Astrocyte (in vitro differentiated cells and primary cell): ENCODE measurements at regions not wholly inside any gene's neighbourhood (a gene's known extent, or its start where the extent isn't known, plus 50 kb on each side); places are given as distances from the start of the nearest gene placed in this dataset.

Experiments used
- DNase-seq: peaks from one replicate; pipeline ENCODE4 v3.0.0-alpha.2; 2010; ENCODE audit warnings: low read depth
- FAIRE-seq: peaks from 2 replicates; lab custom pipeline; 2011; peaks lifted over from hg19 to GRCh38; lab: Jason Lieb, UNC
- H2AFZ ChIP-seq: 2 replicates; pipeline ENCODE4 v1.6.0; 2012; ENCODE audit warnings: low read depth, low read length, inconsistent platforms
- H3K27ac ChIP-seq: 2 replicates; pipeline ENCODE4 v1.5.1; 2011; ENCODE audit warnings: low read depth, low read length, inconsistent platforms
- H3K27me3 ChIP-seq: 2 replicates; pipeline ENCODE4 v1.6.0; 2011; ENCODE audit warnings: low read length, inconsistent platforms; ENCODE audit not compliant: insufficient read depth
- H3K36me3 ChIP-seq: 2 replicates; pipeline ENCODE4 v1.5.1; 2011; ENCODE audit warnings: low read length, inconsistent platforms; ENCODE audit not compliant: insufficient read depth
- H3K4me1 ChIP-seq: 2 replicates; pipeline ENCODE4 v1.5.1; 2011; ENCODE audit warnings: low read length, inconsistent platforms; ENCODE audit not compliant: insufficient read depth
- H3K4me2 ChIP-seq: 2 replicates; pipeline ENCODE4 v1.6.0; 2012; ENCODE audit warnings: low read length, inconsistent platforms
- H3K4me3 ChIP-seq: 2 replicates; pipeline ENCODE4 v1.5.1; 2011; ENCODE audit warnings: low read depth, mild to moderate bottlenecking, low read length, inconsistent platforms; ENCODE audit not compliant: insufficient read depth
- H3K79me2 ChIP-seq: 2 replicates; pipeline ENCODE4 v1.6.0; 2012; ENCODE audit warnings: mild to moderate bottlenecking, low read length, inconsistent platforms; ENCODE audit not compliant: insufficient read depth
- H3K9ac ChIP-seq: 2 replicates; pipeline ENCODE4 v1.6.0; 2012; ENCODE audit warnings: mild to moderate bottlenecking, low read length, inconsistent platforms
- H3K9me3 ChIP-seq: 2 replicates; pipeline ENCODE4 v1.5.1; 2012; ENCODE audit warnings: low read depth, mild to moderate bottlenecking, low read length, inconsistent platforms; ENCODE audit not compliant: insufficient read depth
- H4K20me1 ChIP-seq: 2 replicates; pipeline ENCODE4 v1.6.0; 2012; ENCODE audit warnings: low read length, inconsistent platforms; ENCODE audit not compliant: insufficient read depth
- H3K27ac Mint-ChIP-seq: one replicate; pipeline ENCODE4 v1.8.0; 2021; ENCODE audit warnings: mild to moderate bottlenecking, mixed read lengths; ENCODE audit not compliant: unreplicated experiment
- H3K27me3 Mint-ChIP-seq: one replicate; pipeline ENCODE4 v1.8.0; 2021; ENCODE audit warnings: low read depth, mixed read lengths; ENCODE audit not compliant: unreplicated experiment
- H3K36me3 Mint-ChIP-seq: one replicate; pipeline ENCODE4 v1.8.0; 2021; ENCODE audit warnings: low read depth, mixed read lengths; ENCODE audit not compliant: unreplicated experiment
- H3K4me1 Mint-ChIP-seq: one replicate; pipeline ENCODE4 v1.8.0; 2021; ENCODE audit warnings: low read depth, mixed read lengths; ENCODE audit not compliant: unreplicated experiment
- H3K4me3 Mint-ChIP-seq: one replicate; pipeline ENCODE4 v1.8.0; 2021; ENCODE audit warnings: mild to moderate bottlenecking, moderate library complexity, mixed read lengths; ENCODE audit not compliant: unreplicated experiment
- H3K9me3 Mint-ChIP-seq: one replicate; pipeline ENCODE4 v1.8.0; 2021; ENCODE audit warnings: mild to moderate bottlenecking, mixed read lengths; ENCODE audit not compliant: unreplicated experiment
- EZH2 ChIP-seq: IDR thresholded peaks from 2 replicates; pipeline ENCODE4 v1.6.1; 2012; ENCODE audit warnings: mild to moderate bottlenecking, low read length, inconsistent platforms; ENCODE audit not compliant: insufficient read depth
- TF ChIP-seq, protein P1 (sequence below): IDR thresholded peaks from 2 replicates; pipeline ENCODE4 v1.5.1; 2011; ENCODE audit warnings: low read depth, mild to moderate bottlenecking, inconsistent platforms, low read length, moderate library complexity; ENCODE audit not compliant: insufficient read depth

DNA sequence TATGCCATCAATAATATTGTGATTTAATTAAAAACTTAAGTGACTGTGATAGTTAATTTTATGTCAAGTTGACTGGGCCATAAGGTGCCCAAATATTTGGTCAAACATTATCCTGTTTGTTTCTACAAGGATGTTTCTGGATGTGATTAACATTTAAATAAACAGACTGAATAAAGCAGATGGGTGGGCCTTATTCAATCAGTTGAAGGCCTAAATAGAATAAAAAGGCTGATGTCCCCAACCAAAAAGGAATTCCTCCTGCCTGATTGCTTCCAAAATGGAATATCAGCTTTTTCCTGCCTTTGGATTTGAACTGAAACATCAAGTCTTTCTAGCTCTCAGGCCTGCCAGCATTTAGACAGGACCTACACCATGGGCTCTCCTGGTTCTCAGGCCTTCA is 961.7 kb downstream of the NTRK3 start:
- Histone ChIP-seq H3K4me3 (no peak overlapping the region), H2AFZ (no peak overlapping the region), H3K36me3 (no peaks in the 10 kb centered on the region), H4K20me1 (no peaks in the 10 kb centered on the region), H3K79me2 (no peaks in the 10 kb centered on the region), H3K9me3 (no peaks in the 10 kb centered on the region), H3K4me2 (no peak overlapping the region), H3K4me1 (no peaks in the 10 kb centered on the region), H3K27me3 (no peaks in the 10 kb centered on the region), H3K9ac (no peak overlapping the region), H3K27ac (no peak overlapping the region)
- H3K36me3 Mint-ChIP-seq = no peaks in the 10 kb centered on the region
- DNase-seq (no peak), FAIRE-seq (no peak)
- no peaks in the 10 kb centered on the region for H3K27me3 Mint-ChIP-seq
- no peak overlapping the region for H3K27ac Mint-ChIP-seq
- TF ChIP-seq, protein P1, sequence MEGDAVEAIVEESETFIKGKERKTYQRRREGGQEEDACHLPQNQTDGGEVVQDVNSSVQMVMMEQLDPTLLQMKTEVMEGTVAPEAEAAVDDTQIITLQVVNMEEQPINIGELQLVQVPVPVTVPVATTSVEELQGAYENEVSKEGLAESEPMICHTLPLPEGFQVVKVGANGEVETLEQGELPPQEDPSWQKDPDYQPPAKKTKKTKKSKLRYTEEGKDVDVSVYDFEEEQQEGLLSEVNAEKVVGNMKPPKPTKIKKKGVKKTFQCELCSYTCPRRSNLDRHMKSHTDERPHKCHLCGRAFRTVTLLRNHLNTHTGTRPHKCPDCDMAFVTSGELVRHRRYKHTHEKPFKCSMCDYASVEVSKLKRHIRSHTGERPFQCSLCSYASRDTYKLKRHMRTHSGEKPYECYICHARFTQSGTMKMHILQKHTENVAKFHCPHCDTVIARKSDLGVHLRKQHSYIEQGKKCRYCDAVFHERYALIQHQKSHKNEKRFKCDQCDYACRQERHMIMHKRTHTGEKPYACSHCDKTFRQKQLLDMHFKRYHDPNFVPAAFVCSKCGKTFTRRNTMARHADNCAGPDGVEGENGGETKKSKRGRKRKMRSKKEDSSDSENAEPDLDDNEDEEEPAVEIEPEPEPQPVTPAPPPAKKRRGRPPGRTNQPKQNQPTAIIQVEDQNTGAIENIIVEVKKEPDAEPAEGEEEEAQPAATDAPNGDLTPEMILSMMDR = no peak
- TF ChIP-seq EZH2 = no peak
- no peak overlapping the region for H3K4me3 Mint-ChIP-seq
- peaks cover 3% of the 10 kb centered on the region for H3K9me3 Mint-ChIP-seq
- no peaks in the 10 kb centered on the region for H3K4me1 Mint-ChIP-seq

DNA sequence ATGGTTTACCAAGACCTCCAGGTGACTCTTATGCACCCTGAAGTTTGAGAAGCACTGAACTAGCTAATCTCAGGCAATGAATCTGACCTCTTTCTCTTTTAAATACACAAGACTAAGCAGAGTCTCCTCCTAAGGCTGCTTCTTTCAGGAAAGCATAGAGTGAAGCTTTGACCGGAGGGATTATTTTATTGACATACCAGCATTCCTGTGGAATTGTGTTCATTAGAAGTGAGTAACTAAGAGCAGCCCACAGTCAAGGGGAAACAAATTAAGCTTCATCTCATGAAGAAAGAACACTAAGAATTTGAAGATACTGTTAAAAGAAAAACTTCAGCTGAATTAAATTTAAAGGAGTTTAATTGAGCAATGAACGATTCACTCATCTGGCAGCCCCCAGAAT is 963.5 kb downstream of the NTRK3 start:
- no peaks in the 10 kb centered on the region for H3K36me3 ChIP-seq
- H3K9me3 ChIP-seq = no peaks in the 10 kb centered on the region
- Mint-ChIP-seq H3K4me1 (no peaks in the 10 kb centered on the region), H3K27me3 (no peaks in the 10 kb centered on the region), H3K4me3 (no peak overlapping the region), H3K9me3 (peaks cover 3% of the 10 kb centered on the region), H3K36me3 (no peaks in the 10 kb centered on the region), H3K27ac (no peak overlapping the region)
- no peaks in the 10 kb centered on the region for H4K20me1 ChIP-seq
- TF ChIP-seq, protein P1 = no peak
- no peaks in the 10 kb centered on the region for H3K27me3 ChIP-seq
- H2AFZ ChIP-seq = no peak overlapping the region
- no peaks in the 10 kb centered on the region for H3K4me1 ChIP-seq
- FAIRE-seq (no peak), DNase-seq (no peak)
- H3K4me3 ChIP-seq = no peak overlapping the region
- no peak overlapping the region for H3K4me2 ChIP-seq
- H3K27ac ChIP-seq = no peak overlapping the region
- H3K9ac ChIP-seq = no peak overlapping the region
- no peaks in the 10 kb centered on the region for H3K79me2 ChIP-seq

DNA sequence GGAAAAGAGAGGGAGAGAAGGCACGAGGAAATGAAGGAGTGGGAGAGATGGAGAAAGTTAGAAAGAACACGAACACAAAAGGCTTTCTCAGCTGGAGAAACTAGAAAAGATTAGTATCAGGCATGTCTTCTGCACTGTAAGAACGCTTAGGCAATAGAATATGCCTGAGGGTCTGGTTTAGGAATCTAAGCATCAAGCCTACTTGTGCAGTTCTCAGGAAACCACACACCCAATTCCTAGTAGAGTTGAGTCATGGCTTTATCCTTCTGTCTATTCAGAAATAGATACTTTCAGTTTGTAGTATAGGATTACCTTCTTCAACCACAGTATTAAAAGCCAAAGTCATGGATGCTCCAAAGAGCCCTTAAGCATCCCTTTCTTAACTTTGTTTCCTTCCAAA is 969.4 kb downstream of the NTRK3 start:
- DNase-seq = peak; percentile 67
- H3K9me3 Mint-ChIP-seq = peaks cover 3% of the 10 kb centered on the region
- H3K36me3 Mint-ChIP-seq = no peaks in the 10 kb centered on the region
- H3K27ac Mint-ChIP-seq = peak overlapping the region; percentile 96
- no peaks in the 10 kb centered on the region for H4K20me1 ChIP-seq
- H3K27me3 ChIP-seq = no peaks in the 10 kb centered on the region
- H3K4me1 Mint-ChIP-seq = peaks cover 9% of the 10 kb centered on the region
- H3K9me3 ChIP-seq = no peaks in the 10 kb centered on the region
- H3K4me1 ChIP-seq = peaks cover 3% of the 10 kb centered on the region
- H3K79me2 ChIP-seq = no peaks in the 10 kb centered on the region
- TF ChIP-seq, protein P1 = no peak
- TF ChIP-seq EZH2 = no peak
- H3K36me3 ChIP-seq = no peaks in the 10 kb centered on the region
- peak; percentile 95 for FAIRE-seq
- H2AFZ ChIP-seq = peak overlapping the region; percentile 44
- no peaks in the 10 kb centered on the region for H3K27me3 Mint-ChIP-seq
- no peak overlapping the region for H3K4me3 ChIP-seq
- no peak overlapping the region for H3K27ac ChIP-seq
- peak overlapping the region; percentile 67 for H3K4me2 ChIP-seq
- no peak overlapping the region for H3K9ac ChIP-seq
- H3K4me3 Mint-ChIP-seq = peak overlapping the region; percentile 13
